NT2/D1 (cell line): ENCODE measurements at regions not wholly inside any gene's neighbourhood (a gene's known extent, or its start where the extent isn't known, plus 50 kb on each side); places are given as distances from the start of the nearest gene placed in this dataset.

Source experiments
- YY1 ChIP-seq: IDR thresholded peaks from 2 replicates; pipeline ENCODE4 v1.6.1; 2011; ENCODE audit not compliant: insufficient read length, insufficient read depth
- ZNF274 ChIP-seq: IDR thresholded peaks from 2 replicates; pipeline ENCODE4 v1.6.1; 2011; ENCODE audit warnings: mild to moderate bottlenecking, low read depth, low read length

DNA sequence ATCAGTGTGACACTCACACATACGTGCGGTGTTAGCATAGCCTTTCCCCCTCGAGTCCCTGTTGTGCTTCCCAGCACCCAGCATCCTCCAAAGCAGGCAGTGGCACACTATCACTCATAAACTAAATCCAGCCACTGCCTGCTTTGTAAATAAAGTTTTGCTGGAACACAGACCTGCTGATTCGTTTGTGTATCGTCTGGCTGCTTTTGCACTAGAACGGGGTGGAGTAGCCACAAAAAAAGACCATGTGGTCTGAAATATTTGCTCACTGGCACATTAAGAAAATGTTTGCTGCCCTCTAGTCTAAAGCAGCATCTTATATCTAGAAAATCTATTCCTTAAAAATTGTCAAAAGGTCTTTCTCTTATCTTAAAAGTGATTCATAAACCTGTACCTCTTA is 341.2 kb upstream of the ZFHX3 start:
- TF ChIP-seq ZNF274 (no peak), YY1 (no peak)
